ENCODE measurements at regions not wholly inside any gene's neighbourhood (a gene's known extent, or its start where the extent isn't known, plus 50 kb on each side); places are given as distances from the start of the nearest gene placed in this dataset.

DNA sequence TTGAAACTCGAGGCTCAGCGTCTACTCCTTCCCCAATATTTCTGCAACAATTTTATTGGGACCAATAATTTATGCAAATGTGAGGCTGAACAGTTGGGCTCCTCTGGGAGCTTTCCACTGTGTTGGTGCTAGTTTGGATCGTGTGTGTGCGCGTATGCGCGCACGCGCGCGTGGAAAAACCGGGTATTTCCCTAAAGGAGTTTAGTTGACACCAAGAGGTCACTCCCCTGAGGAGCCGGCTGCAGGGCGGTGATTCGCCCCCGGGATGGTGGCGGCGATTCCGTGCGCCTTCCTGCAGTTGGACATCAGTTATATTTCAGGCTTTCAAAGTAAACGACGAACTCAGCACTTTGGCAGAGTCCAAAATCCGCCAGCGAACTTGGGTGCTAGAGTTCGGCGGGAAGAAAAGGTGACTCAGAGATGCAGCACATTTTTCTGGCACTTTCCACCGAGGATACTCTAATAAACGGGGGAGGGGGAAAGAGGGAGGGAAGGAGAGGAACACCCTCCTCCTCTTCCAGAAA, 186.5 kb upstream of the FANCL start:
- TF ChIP-seq CTCF (IDR thresholded peaks at IDR 0.05) (no peak), POLR2A (IDR thresholded peaks at IDR 0.05) (no peak)
- peak; percentile 13 to 29 for DNase-seq
- no peaks in the 10 kb centered on the region for H3K36me3 ChIP-seq
- intact Hi-C loops (cut with DNase I; ENCODE audit: low total_unique reads) = no loop called here
- peak overlapping the region; percentile 42 to 53 for H3K4me3 ChIP-seq
- no peaks in the 10 kb centered on the region for H3K9me3 ChIP-seq
- H3K27me3 ChIP-seq = no peaks in the 10 kb centered on the region
- no peaks in the 10 kb centered on the region for H3K4me1 ChIP-seq
- peak overlapping the region; percentile 61 to 67 for H3K27ac ChIP-seq

DNA sequence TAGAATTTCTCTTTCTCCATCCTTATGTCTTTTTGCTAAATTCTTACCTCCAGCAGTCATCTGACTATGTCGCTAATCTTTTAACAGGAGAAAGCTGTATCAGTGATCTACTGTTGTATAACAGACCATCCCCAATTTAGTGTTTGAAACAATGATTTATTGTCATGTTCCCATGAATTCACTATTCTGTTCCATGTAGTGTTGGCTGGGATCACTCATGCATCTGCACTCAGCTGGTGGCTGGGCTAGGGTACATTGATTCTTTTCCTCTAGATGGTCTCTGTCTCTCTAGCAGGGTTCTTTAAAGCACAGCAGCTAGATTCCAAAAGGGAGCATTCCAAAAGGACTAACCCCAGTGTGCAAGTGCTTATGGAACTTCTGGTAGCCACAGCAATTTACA, 184.2 kb upstream of the FANCL start:
- intact Hi-C loops (cut with DNase I; ENCODE audit: low total_unique reads) = no loop called here
- Histone ChIP-seq H3K4me3 (no peak overlapping the region), H3K27ac (no peak overlapping the region), H3K9me3 (no peaks in the 10 kb centered on the region), H3K4me1 (no peaks in the 10 kb centered on the region), H3K27me3 (no peaks in the 10 kb centered on the region), H3K36me3 (no peaks in the 10 kb centered on the region)
- TF ChIP-seq POLR2A (IDR thresholded peaks at IDR 0.05) = no peak
- TF ChIP-seq CTCF (IDR thresholded peaks at IDR 0.05) = no peak
- no peak for DNase-seq

DNA sequence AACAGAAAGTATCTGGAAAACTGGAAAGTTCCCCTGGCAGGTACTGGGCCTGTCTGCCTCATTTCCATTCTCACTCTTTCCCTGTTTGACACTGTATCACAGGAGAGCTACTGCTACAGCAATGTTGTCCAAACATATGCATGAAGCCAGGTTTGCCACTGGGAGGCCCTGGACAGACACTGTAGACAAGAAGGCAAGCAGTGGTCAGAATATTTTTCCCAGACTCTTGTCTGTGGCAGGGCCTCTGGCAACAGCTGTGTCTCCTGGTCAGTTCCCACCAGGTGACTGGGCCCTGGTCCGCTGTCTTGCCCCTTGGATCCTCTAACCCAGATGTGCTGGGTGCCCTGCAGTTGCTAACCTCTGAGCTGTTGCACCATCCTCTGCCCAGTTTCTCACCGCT, 178.9 kb upstream of the FANCL start:
- TF ChIP-seq POLR2A (IDR thresholded peaks at IDR 0.05) (no peak), CTCF (IDR thresholded peaks at IDR 0.05) (no peak)
- no peaks in the 10 kb centered on the region for H3K4me1 ChIP-seq
- no peaks in the 10 kb centered on the region for H3K9me3 ChIP-seq
- no peaks in the 10 kb centered on the region for H3K27me3 ChIP-seq
- DNase-seq = no peak
- H3K27ac ChIP-seq = no peak overlapping the region
- intact Hi-C loops (cut with DNase I; ENCODE audit: low total_unique reads) = no loop called here
- no peaks in the 10 kb centered on the region for H3K36me3 ChIP-seq
- H3K4me3 ChIP-seq = no peak overlapping the region

- H3K27ac ChIP-seq = no peak overlapping the region
- TF ChIP-seq POLR2A (IDR thresholded peaks at IDR 0.05) (no peak), CTCF (IDR thresholded peaks at IDR 0.05) (no peak)
- no peaks in the 10 kb centered on the region for H3K9me3 ChIP-seq
- H3K4me1 ChIP-seq = no peaks in the 10 kb centered on the region
- no peaks in the 10 kb centered on the region for H3K36me3 ChIP-seq
- DNase-seq = no peak
- intact Hi-C loops (cut with DNase I; ENCODE audit: low total_unique reads) = no loop called here
- no peak overlapping the region for H3K4me3 ChIP-seq
- H3K27me3 ChIP-seq = no peaks in the 10 kb centered on the region
Observed at GRCh38 chr2:58416696-58417095, 175.6 kb upstream of the FANCL start.

- intact Hi-C loops (cut with DNase I; ENCODE audit: low total_unique reads) = no loop called here
- no peak for DNase-seq
- no peak overlapping the region for H3K4me3 ChIP-seq
- no peaks in the 10 kb centered on the region for H3K36me3 ChIP-seq
- no peak for TF ChIP-seq POLR2A (IDR thresholded peaks at IDR 0.05)
- TF ChIP-seq CTCF (IDR thresholded peaks at IDR 0.05) = no peak
- no peak overlapping the region for H3K27ac ChIP-seq
- no peaks in the 10 kb centered on the region for H3K27me3 ChIP-seq
- H3K4me1 ChIP-seq = no peaks in the 10 kb centered on the region
- no peaks in the 10 kb centered on the region for H3K9me3 ChIP-seq
Observed at GRCh38 chr2:58414506-58414905, 173.4 kb upstream of the FANCL start.
